GM18505 (cell line): ENCODE measurements at regions not wholly inside any gene's neighbourhood (a gene's known extent, or its start where the extent isn't known, plus 50 kb on each side); places are given as distances from the start of the nearest gene placed in this dataset.
"Not testable (repeated sequence)": the region's sequence is repeated elsewhere in the genome, so short reads cannot be mapped to it uniquely, and the experiment has no call there.

Experiments used
- ATAC-seq: cut with Tn5 transposase; IDR thresholded peaks from one replicate; pipeline ENCODE4 v1.9.1; 2021; ENCODE audit not compliant: unreplicated experiment
- POLR2A ChIP-seq: IDR thresholded peaks from 4 replicates; pipeline ENCODE4 v1.6.1; 2011; ENCODE audit warnings: borderline replicate concordance; ENCODE audit not compliant: insufficient read depth, insufficient read length; ENCODE audit errors: extremely low read depth

GRCh38 chr3:191148131-191148530 lies 50.9 kb upstream of the OSTN start:
- no peak for ATAC-seq
- no peak for TF ChIP-seq POLR2A

DNA sequence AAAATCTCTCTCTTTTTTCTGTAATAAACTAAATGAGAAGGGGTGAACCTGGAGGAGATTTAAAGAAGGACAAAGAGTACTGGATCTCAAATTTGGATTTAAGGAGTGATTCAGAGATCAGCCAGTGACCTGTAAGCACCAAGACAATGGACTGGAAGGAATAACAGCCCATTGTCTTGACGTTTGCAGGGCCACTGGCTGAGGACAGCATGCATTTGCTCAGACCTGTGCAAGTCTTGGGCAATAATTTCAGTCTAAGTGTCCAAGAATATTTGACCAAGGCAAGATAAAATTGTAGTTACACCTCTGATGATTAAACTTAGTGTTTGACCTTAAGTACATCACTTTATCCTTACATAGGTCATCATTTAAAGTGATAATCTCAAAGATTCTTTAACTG lies 55.8 kb upstream of the OSTN start:
- no peak for ATAC-seq
- TF ChIP-seq POLR2A: no peak

GRCh38 chr3:191141728-191142127 lies 57.3 kb upstream of the OSTN start:
- TF ChIP-seq POLR2A: no peak
- no peak for ATAC-seq

DNA sequence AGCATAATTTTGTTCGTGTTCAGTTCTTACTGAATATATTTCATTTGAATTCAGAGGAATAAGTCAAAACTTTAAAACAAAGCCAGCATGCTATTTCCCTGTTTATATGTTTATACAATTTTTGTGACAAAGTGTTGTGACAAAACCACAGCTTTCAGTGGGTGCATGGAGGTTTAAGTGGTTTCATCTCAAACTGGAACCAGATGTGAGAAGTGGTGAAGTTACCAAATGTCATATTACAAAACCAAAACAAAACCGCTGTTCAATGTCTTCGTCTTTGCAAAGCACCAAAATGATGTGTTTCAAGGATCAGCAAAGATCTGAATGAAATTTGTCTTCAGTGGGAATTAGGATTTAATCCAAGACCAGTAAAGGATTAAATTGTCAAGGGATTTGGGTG lies 59.3 kb upstream of the OSTN start:
- peak; percentile 39 for ATAC-seq

GRCh38 chr3:191138937-191139336 lies 60.1 kb upstream of the OSTN start:
- no peak for TF ChIP-seq POLR2A
- ATAC-seq: no peak

More for the DNA sequence above, 59.3 kb upstream of the OSTN start:
- no peak for TF ChIP-seq POLR2A

- no peak for TF ChIP-seq POLR2A
- no peak for ATAC-seq
These were observed 61.3 kb upstream of the OSTN start for GRCh38 chr3:191137708-191138107.

DNA sequence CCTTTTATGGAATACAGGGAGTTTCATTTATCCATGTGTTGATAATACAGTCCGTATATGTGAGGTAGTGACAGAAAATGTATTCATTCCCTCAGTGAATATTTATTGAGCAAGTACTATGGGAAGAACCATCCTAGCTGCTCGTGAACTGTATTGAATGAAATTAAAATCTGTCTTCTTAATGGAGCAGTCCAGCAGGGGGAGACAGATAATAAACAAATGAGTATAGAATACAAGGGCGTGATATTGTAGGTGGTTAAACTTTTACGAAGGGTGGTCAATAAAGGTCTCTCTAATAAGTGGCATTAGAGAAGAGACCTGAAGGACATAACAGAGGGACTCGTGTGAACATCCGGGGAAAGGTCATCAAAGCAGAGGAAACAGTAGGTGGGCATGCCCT lies 62.7 kb upstream of the OSTN start:
- ATAC-seq: no peak
- no peak for TF ChIP-seq POLR2A

- ATAC-seq: no peak
- TF ChIP-seq POLR2A: no peak
These were observed 63.9 kb upstream of the OSTN start for GRCh38 chr3:191135175-191135574.

GRCh38 chr3:191133359-191133758 lies 65.7 kb upstream of the OSTN start:
- TF ChIP-seq POLR2A: no peak

DNA sequence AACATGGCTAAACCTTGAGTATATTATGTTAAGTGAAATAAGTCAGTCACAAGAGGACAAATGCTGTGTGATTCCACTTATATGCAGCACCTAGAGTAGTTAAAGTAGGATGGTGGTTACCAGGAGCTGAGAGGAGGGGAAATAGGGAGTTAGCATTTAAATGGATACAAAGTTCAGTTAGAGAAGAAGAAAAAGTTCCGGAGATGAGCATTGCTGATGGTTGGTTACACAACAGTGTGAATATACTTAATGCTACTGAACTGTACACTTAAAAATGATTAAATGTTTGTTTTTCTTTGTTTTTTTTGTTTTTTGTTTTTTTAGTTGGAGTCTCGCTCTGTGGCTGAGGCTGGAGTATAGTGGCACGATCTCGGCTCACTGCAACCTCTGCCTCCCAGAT lies 67.7 kb upstream of the OSTN start:
- TF ChIP-seq POLR2A: no peak
- ATAC-seq: no peak

More at GRCh38 chr3:191133359-191133758, 65.7 kb upstream of the OSTN start:
- ATAC-seq: no peak

DNA sequence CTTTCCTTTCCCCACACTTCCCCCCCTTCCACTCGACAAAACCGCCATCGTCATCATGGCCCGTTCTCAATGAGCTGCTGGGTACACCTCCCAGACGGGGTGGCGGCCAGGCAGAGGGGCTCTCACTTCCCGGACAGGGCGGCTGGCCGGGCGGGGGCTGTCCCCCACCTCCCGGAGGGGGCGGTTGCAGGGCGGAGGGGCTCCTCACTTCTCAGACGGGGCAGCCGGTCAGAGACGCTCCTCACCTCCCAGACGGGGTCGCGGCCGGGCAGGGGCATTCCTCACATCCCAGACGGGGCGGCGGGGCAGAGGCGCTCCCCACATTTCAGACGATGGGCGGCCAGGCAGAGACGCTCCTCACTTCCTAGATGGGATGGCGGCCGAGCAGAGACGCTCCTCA lies 74.2 kb upstream of the OSTN start:
- ATAC-seq: not testable (repeated sequence)

GRCh38 chr3:191123946-191124345 lies 75.1 kb upstream of the OSTN start:
- no peak for TF ChIP-seq POLR2A
- no peak for ATAC-seq

GRCh38 chr3:191123231-191123630 lies 75.8 kb upstream of the OSTN start:
- TF ChIP-seq POLR2A: no peak
- ATAC-seq: no peak

DNA sequence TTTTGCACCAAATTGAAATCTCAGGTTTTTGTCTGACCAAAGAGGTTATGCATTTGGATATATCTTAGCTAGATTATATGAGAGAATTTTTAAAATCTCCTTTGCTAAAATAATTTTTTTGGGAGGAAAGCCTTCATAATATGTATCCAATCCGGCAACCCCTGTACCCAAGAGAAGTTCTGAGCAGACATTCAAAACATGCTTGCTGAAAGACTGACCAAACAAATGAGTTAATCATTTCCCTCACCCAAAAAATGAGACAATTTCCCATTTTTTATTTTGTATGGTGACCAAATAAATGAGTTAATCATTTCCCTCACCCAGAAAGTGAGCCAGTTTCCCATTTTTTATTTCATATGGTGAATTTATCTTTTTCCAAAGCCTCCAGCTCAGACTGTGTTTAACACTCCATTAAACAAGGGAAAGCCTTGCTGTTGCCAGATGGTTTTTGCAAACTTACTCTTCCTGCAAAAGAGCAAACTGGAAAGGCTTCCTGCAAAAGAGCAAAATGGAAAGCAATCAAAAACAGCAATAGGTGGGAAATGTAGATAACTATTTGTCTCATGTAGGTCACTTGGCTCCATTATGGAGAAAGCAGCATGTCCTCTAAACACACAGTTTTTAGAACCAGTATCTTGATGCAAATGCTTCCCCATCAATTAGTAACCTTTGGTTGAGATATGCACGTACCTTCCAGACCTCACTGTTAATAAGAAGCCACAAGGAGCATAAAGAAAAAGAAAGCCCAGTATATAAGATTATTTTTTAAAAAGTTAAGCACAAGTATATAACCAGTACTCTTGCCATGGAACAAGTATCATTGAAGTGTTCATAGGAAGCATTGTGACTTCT lies 78.4 kb upstream of the OSTN start:
- TF ChIP-seq POLR2A: no peak
- peak; percentile 49 for ATAC-seq
